T-helper 2 cell (primary cell): ENCODE measurements at regions not wholly inside any gene's neighbourhood (a gene's known extent, or its start where the extent isn't known, plus 50 kb on each side); places are given as distances from the start of the nearest gene placed in this dataset.

ENCODE experiments used
- DNase-seq, 5 experiments: peaks; one replicate each; pipeline versions ENCODE4 v3.0.0 to v3.0.0-alpha.2; 2012 to 2022

DNA sequence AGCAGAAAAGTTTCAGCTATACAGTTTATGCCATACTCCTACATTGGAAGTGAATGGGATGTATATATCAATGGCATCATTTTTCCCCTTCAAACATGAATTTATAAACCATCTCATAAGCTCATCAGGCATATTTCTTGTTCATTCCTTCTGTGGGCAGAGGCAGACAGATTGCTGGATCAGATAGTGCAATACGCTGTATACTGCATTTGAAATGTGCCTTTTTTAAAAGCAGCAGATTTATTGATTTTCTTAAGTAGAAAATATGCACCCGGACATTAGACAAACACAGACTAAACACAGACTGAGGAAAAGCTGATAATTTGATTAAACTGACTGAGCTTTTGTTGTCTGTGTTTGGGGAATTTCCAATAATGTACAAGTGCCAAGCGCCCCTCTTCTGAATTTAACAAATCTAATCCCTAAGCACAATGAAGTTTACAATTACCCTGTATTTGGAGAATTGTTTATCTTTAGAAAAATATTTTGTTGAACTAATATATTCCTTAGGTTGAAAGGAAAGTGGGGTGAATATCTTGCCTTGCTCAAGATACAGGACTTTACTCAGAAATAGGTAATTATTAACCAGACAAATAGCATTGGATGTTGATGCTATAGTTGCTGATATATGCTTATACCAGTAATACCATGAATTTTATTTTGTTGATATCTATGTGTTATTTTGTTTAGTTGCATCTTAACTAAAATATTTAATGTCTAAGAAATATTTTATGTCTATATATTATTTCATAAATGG lies 566.6 kb upstream of the MEF2C start:
- no peak for DNase-seq

DNA sequence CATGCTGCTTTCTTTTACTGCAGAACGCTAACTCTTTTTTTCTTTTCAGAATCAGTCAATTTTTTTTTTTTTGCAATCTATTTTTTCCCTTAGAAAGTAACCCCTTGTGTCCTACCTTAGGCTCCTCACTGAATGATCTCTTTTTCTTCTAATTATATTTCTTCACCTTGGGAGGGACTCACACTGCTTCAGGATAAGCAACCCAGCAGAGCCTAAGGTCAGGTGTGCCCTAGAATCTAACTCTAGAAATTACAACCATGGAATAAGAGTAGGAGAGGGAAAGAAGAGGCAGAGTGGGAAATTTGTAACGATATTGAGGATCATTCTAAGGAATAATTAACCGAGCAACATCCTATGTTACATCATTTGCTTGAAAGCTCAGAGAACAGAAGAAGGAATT lies 564.0 kb upstream of the MEF2C start:
- no peak for DNase-seq

DNA sequence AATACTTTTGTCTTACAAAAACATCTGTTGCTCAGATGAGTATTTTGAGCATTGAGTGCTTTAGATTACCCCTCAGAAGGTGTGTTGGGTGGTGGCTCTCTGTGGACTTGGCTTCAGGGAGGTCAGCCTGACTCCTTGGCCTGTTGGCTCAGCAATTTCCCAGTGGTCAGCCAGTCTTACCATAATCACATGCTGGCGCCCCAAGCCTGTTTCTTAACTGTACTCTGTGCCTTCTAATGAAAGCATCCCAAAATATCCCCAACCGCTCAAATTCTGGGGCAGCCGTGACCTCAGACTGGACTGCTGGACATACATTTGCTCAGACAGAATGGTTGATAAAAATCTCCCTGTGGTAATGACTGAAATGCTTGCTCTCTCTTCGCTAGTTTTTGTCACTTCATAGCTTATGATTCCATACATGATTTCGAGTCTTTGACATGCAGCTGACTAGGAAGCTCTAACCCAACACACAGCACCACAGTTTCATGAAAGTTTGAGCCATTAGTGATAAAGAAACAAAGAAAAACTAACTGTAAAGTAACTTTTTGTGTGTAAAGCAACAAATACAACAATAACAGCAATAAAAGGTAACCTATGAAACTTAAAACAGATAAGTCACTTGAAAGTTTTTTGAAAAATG lies 562.2 kb upstream of the MEF2C start:
- DNase-seq, result no peak

DNA sequence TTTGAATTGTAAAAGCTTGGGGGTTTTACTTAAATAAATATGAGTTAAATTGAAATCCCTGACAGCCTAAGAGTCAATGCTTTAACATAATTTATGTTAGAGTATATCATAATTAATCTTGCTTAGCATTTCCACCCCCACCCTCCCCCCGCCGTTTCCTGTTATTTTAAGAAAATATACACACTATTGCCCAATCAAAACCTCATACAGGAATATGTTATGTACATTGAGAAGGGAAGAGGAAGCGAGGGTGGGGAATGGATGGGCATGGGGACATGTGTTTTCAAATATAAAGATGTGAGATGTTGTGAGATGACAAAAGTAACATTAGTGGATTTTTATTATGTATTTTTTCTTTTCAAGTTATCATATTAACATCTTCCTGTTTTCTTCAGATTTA lies 561.1 kb upstream of the MEF2C start:
- no peak for DNase-seq

DNA sequence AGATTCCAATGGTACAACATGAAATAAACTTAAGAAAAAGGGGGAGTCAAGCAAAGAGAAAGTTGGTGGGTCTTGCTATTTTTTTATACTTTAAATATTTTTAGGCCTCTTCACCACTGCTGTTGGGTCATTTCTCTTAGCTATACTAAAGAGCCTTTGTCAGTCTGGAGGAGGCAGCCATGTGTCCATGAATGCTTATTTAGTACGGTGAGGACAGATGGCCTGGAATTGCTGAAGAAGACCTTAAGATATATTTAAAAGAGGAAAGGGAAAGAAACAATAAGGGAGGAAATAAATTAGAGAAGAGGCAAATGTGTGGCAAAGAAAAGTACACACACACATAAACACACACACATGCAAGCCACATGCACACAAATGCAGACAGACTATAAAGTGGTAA lies 560.5 kb upstream of the MEF2C start:
- no peak for DNase-seq

DNA sequence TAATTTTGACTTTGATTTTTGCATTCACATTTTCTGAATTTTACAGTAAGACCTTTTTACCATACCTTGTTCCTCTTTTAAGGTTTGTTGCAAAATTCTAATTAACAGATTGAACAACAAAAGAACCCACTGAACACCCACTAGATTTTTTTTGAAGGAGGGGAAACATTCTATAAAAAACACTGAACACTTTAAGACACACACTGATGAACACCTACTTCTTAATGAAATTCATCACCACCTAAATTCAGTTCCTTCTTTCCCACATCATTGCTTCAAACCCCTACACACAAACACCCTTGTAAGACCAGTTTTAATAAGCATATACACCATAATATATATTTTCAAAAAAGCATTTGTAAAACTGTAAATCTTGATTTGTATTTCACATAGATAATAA lies 559.0 kb upstream of the MEF2C start:
- DNase-seq, result no peak

DNA sequence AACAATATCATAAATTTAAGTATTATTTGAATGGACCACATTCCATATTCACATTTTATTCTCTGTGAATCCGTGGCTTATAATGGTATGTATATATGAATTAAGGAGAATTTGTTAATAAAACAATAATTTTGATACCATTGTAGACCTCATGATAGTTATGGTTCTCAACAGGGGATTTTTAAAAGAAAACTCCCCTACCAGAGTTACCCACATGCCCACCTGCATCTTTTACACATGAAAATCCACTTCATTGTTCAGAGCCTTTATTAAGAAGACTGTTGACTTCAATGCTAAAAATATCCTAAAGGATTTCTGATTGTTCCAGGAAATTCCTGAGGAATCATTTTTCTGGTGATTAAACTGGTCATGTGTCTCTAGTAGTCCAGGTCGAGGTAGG lies 557.7 kb upstream of the MEF2C start:
- no peak for DNase-seq

DNA sequence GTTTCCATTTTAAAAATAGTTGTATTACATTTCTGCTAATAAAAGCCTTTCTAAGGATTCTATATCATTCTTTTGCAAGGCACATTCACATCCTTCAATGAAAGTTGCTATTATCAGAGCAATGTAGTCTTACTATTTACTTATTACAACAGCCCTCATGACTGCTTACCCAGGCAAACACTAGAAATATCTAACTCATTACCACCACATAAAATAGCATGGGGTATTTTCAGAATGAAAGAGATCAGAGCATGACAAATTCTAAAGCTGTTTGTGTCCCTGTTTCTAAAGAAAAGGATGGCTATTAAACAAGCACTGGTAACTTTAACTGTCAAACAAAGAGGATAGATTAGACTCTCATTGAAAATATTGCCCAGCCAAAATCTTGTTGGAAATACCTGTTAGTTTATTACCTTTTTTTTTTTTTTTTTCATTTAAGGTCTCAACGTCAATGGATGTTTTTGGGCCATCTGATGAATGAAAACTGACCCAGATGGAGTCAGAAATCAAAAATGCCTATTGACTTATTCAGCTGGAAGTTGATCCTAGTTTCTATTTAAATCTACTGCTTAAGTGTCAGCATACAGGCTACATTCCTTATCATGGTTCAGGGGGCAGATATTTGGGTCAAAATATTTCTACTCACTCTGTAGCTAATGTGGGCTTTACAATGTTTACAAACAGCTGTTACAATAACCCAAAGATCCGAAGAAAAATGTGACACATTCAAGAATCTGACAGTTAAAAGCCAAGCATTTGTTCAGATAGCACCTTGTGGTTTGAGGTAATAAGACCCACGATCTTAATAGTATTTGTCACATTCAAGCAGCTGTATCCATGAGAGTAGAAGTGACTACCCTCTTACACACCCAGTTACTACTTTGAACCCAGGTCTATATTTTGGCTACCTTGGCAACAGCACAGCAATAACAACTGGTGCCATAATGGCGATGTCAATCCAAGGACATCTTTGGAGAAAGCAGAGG lies 554.8 kb upstream of the MEF2C start:
- no peak for DNase-seq

DNA sequence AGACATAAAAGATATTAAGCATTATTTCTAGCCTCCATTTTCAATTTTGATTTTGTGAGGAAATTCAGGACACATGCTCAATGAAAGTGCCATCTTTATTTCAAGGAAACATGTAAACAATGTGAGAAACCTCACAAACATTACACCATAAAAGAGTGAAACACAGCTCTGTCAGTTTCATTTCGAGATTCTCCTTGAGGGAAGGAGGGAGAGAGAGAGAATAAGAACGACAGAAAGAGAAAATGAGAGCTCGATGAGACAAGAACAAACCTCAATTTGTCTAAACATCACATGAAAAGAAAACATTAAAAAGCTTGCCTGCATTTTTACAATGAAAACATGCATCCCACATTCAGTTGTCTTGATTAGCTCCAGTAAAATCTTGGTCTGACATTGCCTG lies 553.5 kb upstream of the MEF2C start:
- DNase-seq, result no peak

DNA sequence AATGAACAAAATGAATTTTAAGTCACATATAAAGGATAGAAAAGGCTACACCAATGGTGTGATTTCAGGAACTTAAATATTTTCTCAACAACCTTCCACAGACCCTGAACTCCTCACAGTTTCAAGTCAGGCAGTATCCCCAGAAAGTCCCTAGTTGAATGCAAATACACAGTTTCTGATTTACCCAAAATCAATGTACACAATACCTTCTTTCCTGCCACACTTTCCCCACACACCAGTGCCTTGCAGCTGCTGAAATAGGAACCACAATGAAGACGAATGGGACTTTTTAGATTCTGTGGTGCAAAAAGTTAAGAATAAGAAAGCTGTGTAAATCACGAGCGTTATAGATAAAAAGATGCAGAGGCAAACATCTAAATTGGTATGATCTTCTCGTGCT lies 552.4 kb upstream of the MEF2C start:
- no peak for DNase-seq

DNA sequence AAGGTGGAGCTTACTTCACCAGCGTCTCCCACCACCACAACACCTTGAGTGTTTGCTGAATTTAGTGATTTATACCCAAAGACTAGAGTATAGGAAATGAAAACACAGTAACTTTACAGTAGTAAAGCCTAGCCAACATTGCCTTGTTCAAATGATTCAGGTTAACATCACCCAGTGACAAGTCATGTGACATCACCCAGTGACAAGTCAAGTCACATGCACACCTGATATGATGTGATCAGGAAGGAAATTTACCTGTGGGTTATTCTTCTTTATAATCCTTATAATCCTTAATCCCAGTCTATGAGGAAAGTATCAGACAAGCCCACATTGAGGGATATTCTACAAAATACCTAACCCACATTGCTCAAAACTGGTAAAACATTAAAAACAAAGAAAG lies 545.6 kb upstream of the MEF2C start:
- DNase-seq, result no peak

DNA sequence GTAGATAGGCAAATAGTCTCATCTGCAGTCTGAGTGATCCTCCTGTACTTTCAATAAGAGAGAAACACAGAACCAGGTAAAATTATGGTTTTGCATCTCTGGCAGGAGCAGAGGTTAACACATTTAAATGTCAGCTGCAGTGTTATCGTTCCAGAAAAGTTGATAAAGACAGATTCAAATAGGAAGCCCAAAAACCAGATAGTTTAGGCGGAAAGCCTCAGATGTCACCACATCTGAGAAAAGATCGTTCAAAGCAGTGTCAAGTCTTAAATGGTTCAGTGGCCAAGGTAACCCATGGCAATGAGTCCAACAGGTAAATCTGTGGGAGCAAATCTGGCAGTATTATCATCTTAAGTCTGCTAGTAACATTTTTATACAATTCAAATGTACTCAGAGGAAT lies 542.1 kb upstream of the MEF2C start:
- no peak for DNase-seq

DNA sequence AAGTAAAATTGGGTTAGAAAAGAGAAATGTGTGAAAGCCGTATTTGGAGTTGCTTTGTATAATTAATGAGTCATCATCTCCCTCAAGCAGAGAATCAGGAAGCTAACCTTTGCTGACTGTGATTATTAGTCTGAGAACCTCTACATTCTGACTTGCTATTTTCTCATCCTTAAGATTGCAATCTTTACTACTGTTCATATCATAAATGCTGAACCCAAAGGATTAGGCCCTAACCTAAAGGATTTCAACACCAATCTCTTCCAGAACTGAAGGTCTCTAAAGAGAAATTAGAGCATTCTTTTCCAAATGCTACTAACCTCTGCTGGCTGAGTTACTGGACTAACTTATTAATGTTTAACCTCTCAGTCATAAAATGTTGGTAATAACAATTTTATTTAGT lies 538.1 kb upstream of the MEF2C start:
- DNase-seq, result no peak

DNA sequence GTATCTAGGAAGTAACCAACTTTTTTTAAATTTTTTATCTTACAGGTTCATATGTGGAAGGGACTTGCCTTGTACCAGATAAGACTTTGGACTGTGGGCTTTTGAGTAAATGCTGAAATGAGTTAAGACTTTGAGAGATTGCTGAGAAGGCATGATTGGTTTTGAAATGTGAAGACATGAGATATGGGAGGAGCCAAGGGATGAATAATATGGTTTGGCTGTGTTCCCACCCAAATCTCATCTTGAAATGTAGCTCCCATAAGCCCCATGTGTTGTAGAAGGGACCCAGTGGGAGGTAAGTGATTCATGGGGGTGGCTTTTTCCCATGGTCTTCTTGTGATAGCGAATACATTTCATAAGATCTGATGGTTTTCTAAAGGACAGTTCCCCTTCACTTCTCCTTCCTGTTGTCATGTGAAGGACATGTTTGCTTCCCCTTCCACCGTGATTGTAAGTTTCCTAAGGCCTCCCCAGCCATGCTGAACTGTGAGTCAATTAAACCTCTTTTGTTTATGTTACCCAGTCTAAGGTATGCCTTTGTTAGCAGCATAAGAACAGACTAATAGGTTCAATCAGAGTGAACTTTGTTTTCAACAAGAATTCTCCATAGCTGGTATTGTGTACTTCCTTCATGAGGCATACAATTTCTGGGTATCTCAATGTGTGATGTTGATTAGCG lies 535.6 kb upstream of the MEF2C start:
- DNase-seq, result no peak

DNA sequence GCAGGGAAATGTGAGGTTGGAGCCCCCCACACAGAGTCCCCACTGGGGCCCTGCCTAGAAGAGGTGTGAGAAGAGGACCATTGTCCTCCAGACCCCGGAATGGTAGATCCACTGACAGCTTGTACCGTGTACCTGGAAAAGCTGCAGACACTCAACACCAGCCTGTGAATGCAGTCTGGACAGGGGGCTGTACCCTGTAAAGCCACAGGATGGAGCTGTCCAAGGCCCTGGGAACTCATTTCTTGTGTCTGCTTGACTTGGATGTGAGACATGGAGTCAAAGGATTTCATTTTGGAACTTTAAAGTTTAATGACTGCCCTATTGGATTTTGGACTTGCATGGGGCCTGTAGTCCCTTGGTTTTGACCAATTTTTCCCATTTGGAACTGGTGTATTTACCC lies 535.0 kb upstream of the MEF2C start:
- no peak for DNase-seq

DNA sequence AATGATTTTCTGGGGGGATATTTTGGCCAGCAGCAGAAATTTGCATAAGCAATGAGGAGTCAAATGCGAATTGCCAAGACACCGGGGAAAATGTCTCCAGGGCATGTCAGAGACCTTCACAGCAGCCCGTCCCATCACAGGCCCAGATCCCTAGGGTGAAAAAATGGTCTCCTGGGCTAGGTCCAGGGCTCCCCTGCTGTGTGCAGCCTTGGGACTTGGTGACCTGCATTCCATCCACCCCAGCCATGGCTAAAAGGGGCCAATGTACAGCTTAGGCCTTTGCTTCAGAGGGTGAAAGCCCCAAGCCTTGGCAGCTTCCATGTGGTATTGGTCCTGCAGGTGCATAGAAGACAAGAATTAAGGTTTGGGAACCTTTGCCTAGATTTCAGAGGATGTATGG lies 534.5 kb upstream of the MEF2C start:
- DNase-seq, result no peak

DNA sequence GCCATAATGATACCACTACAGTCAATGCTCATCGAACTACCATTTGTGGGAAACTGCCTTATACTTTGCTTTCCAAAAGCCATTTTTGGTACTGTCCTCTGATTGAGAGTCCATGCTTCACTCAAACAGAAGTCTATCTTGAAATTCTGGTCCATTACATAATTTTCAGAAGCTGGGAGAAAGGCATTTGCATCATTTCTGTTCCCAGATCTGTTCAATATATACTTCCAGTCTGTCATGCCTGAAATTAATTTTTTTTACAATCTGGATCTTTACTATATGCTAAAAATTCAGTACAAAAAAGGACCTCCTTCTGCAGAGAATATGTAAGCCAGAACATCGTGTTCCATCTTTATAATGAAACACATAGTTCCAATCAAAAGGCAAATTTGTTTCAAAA lies 528.9 kb upstream of the MEF2C start:
- no peak for DNase-seq

DNA sequence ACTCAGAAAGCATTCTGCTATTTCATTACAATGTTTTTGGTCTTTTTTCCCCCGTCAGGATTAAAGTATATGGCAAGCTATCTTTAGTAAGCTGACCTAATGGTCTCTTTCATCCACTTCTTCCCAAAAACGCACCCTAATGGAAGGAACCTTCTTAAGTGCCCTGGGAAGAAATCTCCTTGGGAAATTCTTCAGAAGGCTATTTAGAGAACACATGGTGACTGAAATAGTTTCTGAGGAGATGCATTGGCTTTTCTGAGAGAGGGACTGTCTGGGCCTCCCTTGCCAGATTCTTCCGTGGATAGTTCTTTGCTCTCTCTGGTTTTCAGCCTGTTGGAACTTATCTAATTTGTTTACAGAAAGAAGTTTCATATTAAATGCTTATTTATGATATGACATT lies 524.1 kb upstream of the MEF2C start:
- DNase-seq, result no peak

DNA sequence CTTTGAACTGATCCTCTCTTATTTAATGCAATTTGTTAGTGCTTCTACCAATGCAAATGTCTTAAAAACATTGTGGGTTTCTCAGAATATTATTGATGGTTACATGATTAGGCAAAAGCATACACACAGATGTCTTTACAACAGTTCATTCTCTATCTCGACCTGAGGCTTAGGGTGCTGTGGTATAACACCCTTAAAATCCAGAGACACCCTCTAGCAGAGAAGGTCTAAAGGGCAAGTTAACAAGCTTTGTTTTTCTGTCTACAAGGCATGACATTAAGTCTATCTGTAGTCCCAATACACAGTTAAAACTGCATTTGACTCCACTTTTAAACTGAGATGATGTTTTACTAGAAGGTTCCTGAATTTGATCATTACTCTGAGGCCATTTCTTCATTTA lies 518.7 kb upstream of the MEF2C start:
- no peak for DNase-seq

DNA sequence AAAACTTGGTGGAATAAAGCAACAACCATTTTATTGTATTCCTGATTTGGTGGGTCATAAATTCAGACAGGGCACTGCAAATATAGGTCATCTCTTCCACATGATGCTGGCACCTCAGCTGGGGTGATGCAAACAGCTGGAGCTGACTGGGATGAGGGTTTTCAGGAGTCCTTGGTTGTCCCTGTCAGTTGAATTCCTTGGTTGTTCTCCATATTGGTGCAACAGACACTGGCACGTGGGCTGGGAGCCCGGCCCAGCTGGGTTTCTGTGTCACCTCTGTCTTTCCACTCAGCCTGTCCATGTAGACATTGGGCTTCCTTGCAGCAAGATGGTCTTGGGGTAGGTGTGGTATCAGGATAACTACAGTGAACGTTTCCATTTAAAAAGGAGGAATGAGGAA lies 518.0 kb upstream of the MEF2C start:
- no peak for DNase-seq

DNA sequence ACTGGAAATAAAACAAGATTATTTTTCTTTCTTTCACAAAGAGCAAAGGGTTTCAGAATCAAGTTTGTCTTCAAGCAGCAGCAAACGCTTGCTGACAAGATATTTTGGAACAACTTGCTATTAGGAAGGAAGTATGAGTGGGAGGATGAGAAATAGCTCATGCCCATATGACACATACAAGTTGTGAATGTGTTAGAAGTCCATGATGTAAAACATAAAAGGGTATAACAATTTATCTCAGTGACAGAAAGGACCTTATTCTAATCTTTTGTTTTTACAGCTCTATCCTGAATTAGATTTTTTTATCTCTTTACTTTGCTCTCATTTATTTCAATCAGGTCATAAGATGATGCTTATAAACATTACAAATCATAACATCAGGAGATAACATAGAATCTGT lies 516.6 kb upstream of the MEF2C start:
- DNase-seq, result no peak

DNA sequence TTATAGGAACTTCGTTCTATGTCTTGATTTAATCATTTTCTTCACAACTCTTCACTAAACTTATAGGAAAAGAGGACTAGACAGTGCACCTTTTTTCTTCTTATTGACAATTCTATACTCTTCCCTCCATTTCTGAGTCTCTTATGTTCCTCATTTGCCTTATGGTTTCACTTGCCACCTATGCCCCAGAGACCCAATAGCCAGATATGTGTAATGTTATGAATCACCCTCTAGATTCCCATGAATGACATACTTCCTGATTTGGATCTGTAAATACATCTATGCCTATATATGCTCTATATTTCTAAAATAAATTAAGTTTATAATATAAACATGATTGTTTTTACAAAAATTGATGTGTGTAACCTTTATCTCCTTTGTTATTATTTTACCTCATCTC lies 514.1 kb upstream of the MEF2C start:
- no peak for DNase-seq
